Lower leg skin (tissue), 3 donors: ENCODE measurements at regions not wholly inside any gene's neighbourhood (a gene's known extent, or its start where the extent isn't known, plus 50 kb on each side); places are given as distances from the start of the nearest gene placed in this dataset.

Source experiments
- CTCF ChIP-seq, 3 donors: fragments of 450-650 bp; IDR thresholded peaks; one replicate each; pipeline ENCODE4 v1.5.1; 2016; ENCODE audit warnings: antibody characterized with exemption in 3 of 3, mild to moderate bottlenecking in 3 of 3, moderate library complexity in 2 of 3
- POLR2A ChIP-seq, 2 donors: fragments of 450-650 bp; IDR thresholded peaks; one replicate each; pipeline ENCODE4 v1.6.1; 2016 to 2017; ENCODE audit warnings: antibody characterized with exemption in 2 of 2, mild to moderate bottlenecking in 1 of 2, moderate library complexity in 1 of 2

DNA sequence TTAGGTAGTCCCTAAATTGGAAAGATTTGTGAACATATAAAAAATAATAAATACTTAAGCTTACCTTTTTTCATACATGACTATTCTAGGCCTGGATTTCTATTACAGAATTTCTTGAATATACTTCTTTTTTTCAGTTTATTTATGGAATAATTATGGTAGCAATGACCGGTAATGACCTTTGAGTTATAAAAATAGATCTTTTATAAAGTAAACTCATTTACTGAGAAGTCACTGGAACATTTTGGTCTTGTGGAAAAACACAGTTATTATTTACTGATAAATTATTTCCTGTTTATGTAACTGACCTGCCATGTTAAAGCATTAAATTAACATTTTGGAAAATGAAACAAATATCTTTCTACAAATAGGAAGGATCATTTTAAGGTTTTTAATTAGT, 80.4 kb upstream of the RASGEF1B start:
- no peak for TF ChIP-seq CTCF (IDR thresholded peaks at IDR 0.05)
- no peak for TF ChIP-seq POLR2A (IDR thresholded peaks at IDR 0.05)
